HG03103 (cell line): ENCODE measurements at regions not wholly inside any gene's neighbourhood (a gene's known extent, or its start where the extent isn't known, plus 50 kb on each side); places are given as distances from the start of the nearest gene placed in this dataset.
"Not testable (repeated sequence)": the region's sequence is repeated elsewhere in the genome, so short reads cannot be mapped to it uniquely, and the experiment has no call there.

ENCODE experiments used
- ATAC-seq: cut with Tn5 transposase; IDR thresholded peaks from one replicate; pipeline ENCODE4 v1.9.1; 2021; ENCODE audit warnings: low read depth; ENCODE audit not compliant: unreplicated experiment

GRCh38 chr7:46115410-46115809 lies 194.3 kb upstream of the IGFBP3 start:
- no peak for ATAC-seq

GRCh38 chr7:46109437-46109836 lies 188.4 kb upstream of the IGFBP3 start:
- no peak for ATAC-seq

- no peak for ATAC-seq
Measured at GRCh38 chr7:46108272-46108671, 187.2 kb upstream of the IGFBP3 start.

- no peak for ATAC-seq
Measured at GRCh38 chr7:46107610-46108217, 186.6 kb upstream of the IGFBP3 start.

GRCh38 chr7:46100521-46100920 lies 179.4 kb upstream of the IGFBP3 start:
- ATAC-seq = no peak

- no peak for ATAC-seq
Measured at GRCh38 chr7:46099076-46099475, 178.0 kb upstream of the IGFBP3 start.

- ATAC-seq = no peak
Measured at GRCh38 chr7:46091071-46091470, 170.0 kb upstream of the IGFBP3 start.

GRCh38 chr7:46089281-46089680 lies 168.2 kb upstream of the IGFBP3 start:
- ATAC-seq = no peak

GRCh38 chr7:46088486-46088885 lies 167.4 kb upstream of the IGFBP3 start:
- not testable (repeated sequence) for ATAC-seq

- ATAC-seq = no peak
Measured at GRCh38 chr7:46080595-46081159, 159.6 kb upstream of the IGFBP3 start.

GRCh38 chr7:46079421-46079820 lies 158.3 kb upstream of the IGFBP3 start:
- ATAC-seq = no peak

GRCh38 chr7:46076527-46076926 lies 155.5 kb upstream of the IGFBP3 start:
- ATAC-seq = no peak

GRCh38 chr7:46072722-46073121 lies 151.7 kb upstream of the IGFBP3 start:
- no peak for ATAC-seq

- no peak for ATAC-seq
Measured at GRCh38 chr7:46071601-46072000, 150.5 kb upstream of the IGFBP3 start.

- ATAC-seq = no peak
Measured at GRCh38 chr7:46071076-46071475, 150.0 kb upstream of the IGFBP3 start.

GRCh38 chr7:46068159-46068558 lies 147.1 kb upstream of the IGFBP3 start:
- ATAC-seq = no peak

- ATAC-seq = no peak
Measured at GRCh38 chr7:46059308-46060020, 138.4 kb upstream of the IGFBP3 start.

- no peak for ATAC-seq
Measured at GRCh38 chr7:46058086-46058823, 137.2 kb upstream of the IGFBP3 start.

- ATAC-seq = no peak
Measured at GRCh38 chr7:46054915-46055314, 133.8 kb upstream of the IGFBP3 start.

- ATAC-seq = no peak
Measured at GRCh38 chr7:46054272-46054671, 133.2 kb upstream of the IGFBP3 start.

GRCh38 chr7:46047581-46047980 lies 126.5 kb upstream of the IGFBP3 start:
- ATAC-seq = no peak
